GM18873 (cell line): ENCODE measurements at regions not wholly inside any gene's neighbourhood (a gene's known extent, or its start where the extent isn't known, plus 50 kb on each side); places are given as distances from the start of the nearest gene placed in this dataset.

ENCODE experiments used
- ATAC-seq: cut with Tn5 transposase; IDR thresholded peaks from one replicate; pipeline ENCODE4 v1.9.1; 2021; ENCODE audit warnings: mild to moderate bottlenecking, moderate library complexity, moderate number of reproducible peaks; ENCODE audit not compliant: unreplicated experiment, low FRiP score

- ATAC-seq: no peak
These were observed 806.8 kb downstream of the PCDH18 start for GRCh38 chr4:136725286-136726081.

DNA sequence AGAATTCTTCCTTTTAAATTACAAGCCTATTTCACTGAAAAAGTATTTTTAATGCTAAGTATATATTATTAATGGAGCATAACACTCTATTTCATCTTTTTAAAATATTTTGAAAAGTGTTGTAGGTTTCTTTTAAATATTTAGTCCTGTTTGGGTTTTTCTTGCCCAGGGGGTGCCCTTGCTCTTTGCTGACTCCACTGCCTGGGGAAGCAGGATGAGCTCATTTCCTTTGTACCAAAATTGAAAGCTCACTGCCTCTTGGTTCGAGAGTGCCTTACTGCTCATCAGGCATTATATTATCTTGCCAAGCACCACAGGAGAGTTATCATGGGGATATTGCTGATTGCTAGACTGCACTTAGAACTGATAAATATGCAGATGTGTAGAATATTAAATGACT is 819.2 kb downstream of the PCDH18 start:
- ATAC-seq: no peak

DNA sequence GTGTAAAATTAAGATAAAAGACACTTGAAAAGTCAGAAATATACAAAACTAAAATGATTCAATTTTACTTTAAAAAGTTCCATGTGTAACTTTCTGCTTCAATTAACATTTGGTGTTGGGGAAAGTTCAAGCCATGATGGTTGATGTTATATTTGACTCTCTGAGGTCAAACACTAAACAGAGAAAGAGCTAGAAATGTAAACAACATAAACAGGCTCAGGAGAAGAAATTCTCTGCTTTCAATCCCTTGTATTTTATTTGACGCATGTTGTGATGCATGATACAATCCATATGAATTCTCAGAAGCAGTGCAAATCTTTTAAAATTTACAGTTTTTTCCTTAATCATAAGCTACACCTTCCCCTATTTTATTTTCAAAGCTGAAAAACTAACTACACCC is 822.4 kb downstream of the PCDH18 start:
- no peak for ATAC-seq

GRCh38 chr4:136706942-136707341 is 825.4 kb downstream of the PCDH18 start:
- no peak for ATAC-seq

GRCh38 chr4:136699905-136700304 is 832.4 kb downstream of the PCDH18 start:
- no peak for ATAC-seq

DNA sequence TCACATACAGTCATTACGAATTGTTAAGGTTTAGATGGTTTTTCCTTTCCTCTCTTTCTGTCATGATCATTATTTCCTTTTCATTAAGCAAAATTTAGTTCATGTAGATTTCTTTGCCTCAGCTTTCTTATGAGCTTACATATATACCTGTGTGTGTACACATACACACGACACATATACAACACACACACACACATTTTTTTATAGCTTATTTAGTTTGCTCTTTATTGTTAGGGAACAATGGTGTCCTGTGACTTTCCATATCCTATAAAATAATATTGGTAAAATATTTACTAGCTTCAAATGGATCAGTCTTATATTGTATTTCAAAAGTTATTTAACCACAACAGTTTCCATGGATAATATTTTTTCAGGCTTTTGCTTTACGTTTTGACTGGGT is 840.7 kb downstream of the PCDH18 start:
- ATAC-seq: no peak

DNA sequence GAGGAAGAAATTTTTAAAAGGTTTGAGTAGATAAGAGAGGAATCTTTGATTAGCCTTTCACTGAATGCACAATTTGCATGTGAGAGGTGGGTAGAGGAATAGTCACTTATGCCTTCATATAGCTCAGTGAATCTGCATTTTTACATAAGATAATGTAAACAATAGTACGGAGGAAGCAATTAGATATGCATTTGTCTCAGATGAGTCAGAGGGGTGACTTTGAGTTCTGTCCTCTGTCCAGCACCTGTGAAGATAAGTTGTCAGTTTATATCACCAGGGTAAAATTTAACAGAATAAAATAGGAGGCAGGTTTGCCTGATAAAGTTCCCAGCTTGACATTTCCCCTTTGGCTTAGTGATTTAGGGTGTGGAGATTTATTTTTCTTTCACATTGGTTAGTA is 841.9 kb downstream of the PCDH18 start:
- no peak for ATAC-seq

DNA sequence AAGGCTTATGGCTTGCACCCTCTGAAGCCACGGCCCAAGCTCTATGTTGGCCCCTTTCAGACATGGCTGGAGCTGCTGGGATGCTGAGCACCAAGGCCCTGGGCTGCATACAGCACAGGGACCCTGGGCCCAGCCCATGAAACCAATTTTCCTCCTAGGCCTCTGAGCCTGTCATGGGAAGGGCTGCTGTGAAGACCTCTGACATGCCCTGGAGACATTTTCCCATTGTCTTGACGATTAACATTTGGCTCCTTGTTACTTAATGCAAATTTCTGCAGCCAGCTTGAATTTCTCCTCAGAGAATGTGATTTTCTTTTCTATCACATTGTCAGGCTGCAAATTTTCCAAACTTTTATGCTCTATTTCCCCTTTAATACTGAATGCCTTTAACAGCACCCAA is 844.7 kb downstream of the PCDH18 start:
- no peak for ATAC-seq

- no peak for ATAC-seq
These were observed 845.2 kb downstream of the PCDH18 start for GRCh38 chr4:136687118-136687517.

GRCh38 chr4:136680761-136681160 is 851.5 kb downstream of the PCDH18 start:
- ATAC-seq: no peak

GRCh38 chr4:136680271-136680670 is 852.0 kb downstream of the PCDH18 start:
- ATAC-seq: no peak

GRCh38 chr4:136670265-136670664 is 862.0 kb downstream of the PCDH18 start:
- no peak for ATAC-seq

DNA sequence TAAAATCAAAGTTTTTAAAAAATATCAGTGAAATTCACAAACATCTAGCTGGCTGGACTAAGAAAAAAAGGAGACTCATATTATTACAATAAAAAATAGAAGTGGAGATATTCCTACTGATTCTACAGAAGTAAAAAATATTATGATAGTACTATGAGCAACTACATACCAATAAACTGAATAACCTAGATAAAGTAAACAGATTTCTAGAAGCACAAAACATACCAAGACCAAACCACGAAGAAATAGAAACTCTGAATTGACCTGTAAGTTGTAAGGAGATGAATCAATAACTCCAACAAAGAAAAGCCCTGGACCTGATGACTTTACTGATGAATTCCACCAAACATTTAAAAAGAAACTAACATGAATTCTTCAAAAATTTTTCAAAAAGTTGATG is 867.3 kb downstream of the PCDH18 start:
- no peak for ATAC-seq

DNA sequence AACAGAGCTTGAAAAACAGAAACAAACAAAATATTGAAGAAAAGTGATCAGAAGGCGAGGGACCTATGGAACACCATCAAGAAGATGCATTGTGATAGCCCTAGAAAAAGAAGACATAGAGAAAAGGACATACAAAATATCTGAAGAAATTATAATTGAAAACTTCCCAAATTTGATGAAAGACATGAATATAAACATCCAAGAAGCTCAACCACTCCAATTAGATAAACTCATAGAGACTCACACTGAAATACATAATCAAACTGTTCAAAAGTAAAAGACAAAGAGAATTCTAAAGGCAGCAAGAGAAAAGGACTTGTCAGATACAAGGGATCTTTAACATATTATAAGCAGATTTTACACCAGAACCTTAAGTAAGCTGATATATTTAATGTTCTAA is 869.8 kb downstream of the PCDH18 start:
- no peak for ATAC-seq

- no peak for ATAC-seq
These were observed 878.5 kb downstream of the PCDH18 start for GRCh38 chr4:136653640-136654406.

GRCh38 chr4:136651932-136652331 is 880.4 kb downstream of the PCDH18 start:
- ATAC-seq: no peak

- ATAC-seq: no peak
These were observed 881.0 kb downstream of the PCDH18 start for GRCh38 chr4:136651278-136651667.

- no peak for ATAC-seq
These were observed 881.6 kb downstream of the PCDH18 start for GRCh38 chr4:136650541-136651277.

DNA sequence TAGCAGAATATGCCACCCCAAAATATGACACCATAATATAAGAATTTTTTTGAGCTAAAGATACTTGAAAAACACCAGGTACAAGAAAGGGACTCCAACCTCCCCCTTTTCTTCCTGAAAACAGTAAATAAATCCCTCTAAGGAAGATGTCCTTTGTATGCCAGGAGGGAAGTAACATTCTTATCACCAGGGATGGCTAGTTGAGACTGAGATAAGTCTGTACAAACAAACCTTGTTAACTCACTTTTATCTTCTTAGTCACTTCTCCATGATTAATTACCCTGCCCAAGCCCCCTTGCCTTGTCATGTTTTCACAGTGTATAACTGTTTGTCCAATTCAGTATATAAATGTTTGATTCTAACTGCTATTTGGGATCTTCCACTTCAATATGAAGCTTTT is 888.0 kb downstream of the PCDH18 start:
- ATAC-seq: no peak

- ATAC-seq: no peak
These were observed 888.9 kb downstream of the PCDH18 start for GRCh38 chr4:136643416-136643815.

- ATAC-seq: no peak
These were observed 895.1 kb downstream of the PCDH18 start for GRCh38 chr4:136637071-136637777.
